ENCODE measurements at regions not wholly inside any gene's neighbourhood (a gene's known extent, or its start where the extent isn't known, plus 50 kb on each side); places are given as distances from the start of the nearest gene placed in this dataset.
A peak's percentile ranks its signal among the peaks of the same experiment; 100 is the strongest.
"Not testable (repeated sequence)": the region's sequence is repeated elsewhere in the genome, so short reads cannot be mapped to it uniquely, and the experiment has no call there.

DNA sequence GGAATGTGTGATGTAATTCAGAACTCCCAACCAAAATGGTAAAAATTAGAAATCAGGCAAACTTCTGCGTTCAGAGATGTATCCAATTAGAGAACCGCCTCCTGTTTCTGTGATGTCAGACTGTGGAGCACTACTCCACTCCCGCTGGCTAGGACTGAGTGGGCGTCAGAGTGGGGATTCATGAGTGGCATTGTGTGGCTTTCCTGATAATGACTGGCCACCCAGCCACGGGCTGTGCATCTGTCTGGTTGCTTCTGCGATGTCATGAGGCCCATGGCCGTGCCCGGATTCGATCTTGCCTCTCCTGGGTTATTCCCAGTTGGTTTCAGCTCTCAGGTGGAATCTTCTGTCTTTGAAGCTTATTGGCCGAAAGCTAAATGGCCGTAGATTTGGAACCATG is 87.1 kb upstream of the KCNA1 start:
- DNase-seq (ENCODE audit: low spot score), result no peak

DNA sequence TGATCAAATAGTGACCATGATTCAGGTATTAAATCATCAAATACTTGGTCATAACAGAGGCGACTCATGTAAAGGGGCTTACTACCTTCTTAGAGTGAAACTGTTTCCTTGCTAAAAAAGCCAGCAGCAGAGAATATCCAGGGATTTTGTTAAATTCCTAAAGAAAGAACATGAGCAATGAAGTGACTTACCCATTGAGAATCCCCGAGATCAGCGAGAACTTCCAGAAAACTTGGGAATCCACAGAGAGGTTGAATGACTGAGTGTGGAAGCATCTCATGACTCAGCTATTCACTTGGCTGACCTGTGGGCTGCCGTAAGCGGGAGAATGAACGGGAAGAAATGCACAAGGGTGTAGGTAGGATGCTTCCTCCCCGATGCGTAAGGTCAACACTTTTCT is 85.3 kb upstream of the KCNA1 start:
- no peak for DNase-seq (ENCODE audit: low spot score)

DNA sequence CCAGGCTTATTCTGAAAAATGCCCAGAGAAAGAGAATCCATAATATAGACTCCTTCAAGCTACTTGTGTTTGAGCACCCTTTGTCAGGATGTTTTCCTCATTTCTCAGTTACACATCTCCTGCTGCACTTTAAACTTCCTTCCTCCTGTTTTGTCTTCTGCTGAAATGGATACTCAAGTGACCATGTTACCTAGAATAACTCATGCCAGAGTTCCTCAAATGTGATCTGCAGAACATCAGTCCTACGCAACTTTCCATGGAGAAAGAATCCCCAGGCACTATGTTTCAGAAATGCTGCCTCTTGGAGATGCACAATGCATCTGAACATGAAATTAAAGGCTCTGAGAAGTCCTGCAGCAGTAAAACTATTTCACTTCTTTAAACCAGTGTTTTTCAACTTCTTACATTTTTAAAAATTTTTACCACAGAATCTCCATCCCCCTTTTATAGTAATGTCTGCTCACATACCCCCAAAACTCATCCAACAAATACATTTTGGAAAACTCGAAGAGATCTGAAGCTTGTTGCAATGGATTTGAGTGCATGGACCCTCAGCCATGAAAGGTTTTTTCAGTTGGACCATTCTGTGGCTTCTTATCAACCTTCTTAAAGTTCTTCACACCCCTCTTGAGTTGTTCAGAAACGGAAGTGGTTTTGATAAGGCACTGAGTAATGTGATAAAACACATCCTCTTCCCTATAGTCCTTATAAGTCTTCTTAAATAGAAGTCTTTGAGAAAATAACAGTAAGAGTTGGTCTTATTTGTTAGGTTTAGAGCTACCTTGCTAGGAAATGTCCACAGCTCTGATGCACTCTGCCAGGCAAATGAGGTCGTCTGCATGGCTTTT is 84.5 kb upstream of the KCNA1 start:
- no peak for DNase-seq (ENCODE audit: low spot score)

DNA sequence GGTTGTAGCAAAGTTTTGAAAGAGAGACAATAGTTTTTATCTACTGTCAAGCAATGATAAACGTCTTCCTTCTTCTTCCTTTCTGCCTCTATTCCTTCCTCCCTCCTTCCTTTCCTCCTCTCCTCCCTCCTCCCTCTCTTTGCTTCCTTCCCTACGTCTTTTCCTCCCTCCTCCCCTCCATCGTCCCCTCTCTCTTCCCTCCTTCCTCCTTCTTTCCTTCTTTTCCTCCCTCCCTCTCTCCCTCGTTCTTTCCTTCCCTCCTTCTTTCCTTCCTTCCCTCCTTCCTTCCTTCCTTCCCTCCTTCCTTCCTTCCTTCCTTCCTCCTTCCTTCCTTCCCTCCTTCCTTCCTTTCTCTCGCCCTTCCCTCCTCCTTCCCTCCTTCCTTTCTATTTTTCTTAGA is 82.8 kb upstream of the KCNA1 start:
- no peak for DNase-seq (ENCODE audit: low spot score)

DNA sequence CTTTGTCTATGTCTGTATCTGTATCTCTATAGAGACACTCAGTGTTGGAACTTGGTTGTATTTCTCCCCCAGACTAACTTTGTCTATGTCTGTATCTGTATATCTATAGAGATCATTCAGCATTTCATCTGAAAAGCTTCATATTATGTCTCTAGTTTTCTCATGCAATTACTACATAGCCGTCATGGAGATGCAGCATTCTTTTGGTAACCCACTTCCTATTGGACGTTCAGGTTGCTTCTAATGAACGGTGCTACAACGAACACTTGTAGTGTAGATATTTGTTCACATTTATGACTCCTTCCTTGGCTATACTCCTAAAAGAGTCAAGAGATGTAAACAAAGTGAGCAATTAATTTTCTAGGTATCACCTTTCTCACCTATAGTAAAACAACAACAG is 81.5 kb upstream of the KCNA1 start:
- DNase-seq (ENCODE audit: low spot score), result no peak

DNA sequence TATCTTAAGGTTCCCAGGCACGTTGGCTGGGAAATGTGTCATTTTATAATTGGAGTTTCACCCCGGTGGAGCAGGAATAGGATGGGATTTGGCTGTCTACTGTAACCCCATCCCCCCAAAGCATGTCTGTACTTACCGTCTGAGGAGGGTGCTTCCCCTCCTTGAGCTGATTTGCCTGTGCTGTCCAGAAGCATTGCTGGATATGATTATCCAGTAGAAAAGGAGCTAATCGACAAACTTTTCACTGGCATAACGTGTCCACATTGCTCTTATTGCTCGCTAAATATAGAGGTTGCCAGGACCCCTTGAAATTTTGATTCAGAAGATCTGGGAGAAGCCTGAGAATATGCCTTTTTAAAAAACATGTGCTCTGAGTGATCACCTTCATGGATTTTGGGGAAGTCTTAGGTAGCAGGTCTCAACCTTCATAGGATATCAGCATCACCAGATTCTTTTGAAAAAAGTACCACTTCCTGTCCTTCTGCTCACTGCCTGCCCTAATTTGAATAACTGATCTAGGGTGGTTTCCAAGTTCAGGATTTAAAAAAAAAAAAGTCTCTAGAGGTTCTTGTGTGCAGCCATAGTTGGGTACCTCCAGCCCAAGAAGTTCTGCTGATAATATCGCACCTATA is 80.4 kb upstream of the KCNA1 start:
- DNase-seq (ENCODE audit: low spot score), result no peak

DNA sequence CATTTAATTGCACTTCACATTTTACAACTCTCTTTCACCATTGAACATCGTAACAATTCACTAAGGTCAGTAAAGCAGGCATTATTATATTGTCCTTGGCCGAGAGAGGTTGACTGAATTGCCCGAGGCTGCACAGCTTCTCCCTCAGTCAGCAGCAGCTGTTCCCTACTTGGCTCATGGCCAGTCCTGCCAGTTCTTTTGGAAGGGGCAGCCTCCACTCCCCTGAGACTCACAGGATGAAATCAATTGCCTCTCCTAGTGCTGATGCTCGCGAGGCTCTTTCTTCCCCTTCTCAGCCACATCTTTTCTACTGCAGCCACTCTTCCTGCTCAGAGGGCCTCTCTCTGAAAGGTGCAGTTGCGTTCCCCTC is 79.9 kb upstream of the KCNA1 start:
- no peak for DNase-seq (ENCODE audit: low spot score)

DNA sequence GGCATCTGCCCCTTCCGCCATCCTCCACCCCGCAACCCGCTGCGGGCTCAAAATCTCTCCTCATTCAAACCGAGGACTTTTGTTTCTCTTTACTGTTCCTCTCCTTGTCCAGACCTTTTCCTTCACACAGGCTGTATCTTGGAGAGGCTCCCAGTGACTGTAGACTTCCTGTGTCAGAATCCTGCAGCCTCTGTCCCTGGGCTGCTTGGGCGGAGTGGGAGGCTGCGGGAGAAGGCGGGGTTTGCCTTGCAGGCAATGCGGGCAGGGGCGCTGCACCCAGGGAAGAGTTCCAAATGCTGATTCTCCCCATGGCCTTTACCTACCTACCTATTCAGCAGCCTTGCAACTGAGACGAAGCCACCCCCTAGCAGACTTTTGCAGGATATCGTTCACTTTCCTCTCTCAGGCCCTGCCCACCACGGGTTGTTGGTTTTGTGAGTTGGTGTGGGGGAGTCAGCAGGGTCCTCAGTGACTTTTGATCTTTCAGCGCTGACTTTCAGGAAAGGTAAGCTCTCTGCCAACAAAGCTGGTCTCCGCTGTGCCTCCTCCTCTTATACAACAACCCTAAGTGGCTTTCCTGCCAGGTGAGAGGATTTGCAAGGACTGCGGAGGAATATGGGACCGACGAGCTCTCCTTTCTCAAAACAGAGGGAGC is 79.0 kb upstream of the KCNA1 start:
- DNase-seq (ENCODE audit: low spot score), result no peak

DNA sequence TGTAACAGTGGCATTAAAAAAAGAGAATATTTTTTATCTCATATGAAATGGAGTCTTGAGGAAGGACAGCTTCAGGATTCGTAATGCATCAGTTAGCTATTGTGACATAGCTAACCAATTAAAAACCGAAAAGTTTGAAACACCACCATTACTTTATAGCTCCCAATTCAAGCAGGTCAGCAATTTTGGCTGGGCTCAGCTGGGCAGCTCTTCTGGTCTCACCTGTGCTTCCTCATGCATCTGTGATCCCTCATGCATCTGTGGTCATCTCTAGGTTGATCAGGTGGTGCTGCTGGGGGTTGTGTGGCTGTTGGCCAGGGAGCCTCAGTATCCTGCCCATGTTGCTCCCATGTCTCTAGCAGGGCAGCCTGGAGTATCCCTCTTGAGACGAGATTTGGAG is 76.7 kb upstream of the KCNA1 start:
- no peak for DNase-seq (ENCODE audit: low spot score)

DNA sequence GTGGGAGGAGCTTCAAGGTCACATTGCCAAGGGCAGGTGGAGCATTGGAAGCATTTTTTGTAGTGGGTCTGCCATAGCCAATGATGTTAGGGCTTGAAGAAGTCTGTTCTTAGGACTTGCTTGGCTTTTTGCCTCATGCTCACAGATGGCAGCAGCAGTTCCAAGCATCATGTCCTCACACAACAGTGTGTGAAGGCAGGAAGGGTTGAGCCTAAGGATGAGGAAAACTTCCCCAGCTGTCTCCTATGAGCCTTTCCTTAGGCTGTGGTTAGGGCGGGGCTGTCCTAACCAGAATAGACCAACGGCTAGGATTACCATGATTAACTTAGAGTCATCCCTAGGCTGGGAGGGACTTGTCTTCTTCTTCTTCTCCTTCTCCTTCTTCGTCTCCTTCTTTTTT is 76.2 kb upstream of the KCNA1 start:
- DNase-seq (ENCODE audit: low spot score), result no peak

DNA sequence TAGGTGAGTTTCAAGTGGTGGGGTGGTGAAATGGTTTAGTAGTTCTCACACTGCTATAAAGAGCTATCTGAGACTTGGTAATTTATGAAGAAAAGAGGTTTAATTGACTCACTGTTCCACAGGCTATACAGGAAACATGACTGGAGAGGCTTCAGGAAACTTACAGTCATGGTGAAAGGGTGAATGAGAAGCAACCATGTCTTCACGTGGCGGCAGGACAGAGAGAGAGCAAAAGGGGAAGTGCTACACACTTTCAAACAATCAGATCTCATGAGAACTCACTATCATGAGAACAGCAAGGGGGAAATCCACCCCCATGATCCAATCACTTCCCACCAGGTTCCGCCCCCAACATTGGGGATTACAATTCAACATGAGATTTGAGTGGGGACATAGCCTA is 67.3 kb upstream of the KCNA1 start:
- DNase-seq (ENCODE audit: low spot score), result not testable (repeated sequence)

DNA sequence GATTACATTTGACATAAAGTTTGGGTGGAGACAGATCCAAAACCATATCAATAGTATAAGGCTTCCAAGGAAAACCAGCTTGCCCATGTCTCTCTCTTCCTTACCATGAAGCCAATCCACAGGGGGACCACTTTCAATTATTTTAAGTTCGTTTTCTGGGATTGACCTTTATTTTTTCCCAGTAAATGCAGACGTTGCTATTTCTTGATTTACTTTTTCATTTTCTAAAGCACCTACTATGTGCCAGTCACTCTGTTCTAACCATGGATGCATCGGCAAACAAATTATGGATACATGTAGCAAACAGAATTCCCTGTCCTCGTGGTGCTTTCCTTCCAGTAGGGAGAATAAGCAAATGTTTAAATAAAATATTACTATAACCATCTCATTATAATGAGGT is 65.8 kb upstream of the KCNA1 start:
- no peak for DNase-seq (ENCODE audit: low spot score)

DNA sequence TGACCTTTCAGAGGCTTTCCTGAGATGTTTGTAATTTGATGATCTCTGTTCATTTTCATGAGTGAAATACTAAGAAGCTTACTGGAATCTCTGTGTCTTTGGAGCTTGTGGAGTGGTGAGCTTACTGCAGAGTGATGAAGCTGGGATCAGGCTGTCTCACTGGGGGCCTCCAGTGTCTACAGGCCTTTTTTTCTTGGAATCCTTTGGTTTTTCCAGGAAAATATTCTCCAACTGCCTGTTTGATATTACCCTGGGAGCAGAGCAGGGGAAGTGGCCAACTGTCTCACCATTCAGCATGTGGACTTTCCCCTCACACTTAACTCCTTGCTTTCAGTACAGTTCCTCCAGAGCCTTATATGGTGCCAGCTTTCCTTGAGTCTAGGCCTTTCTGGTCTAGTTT is 62.0 kb upstream of the KCNA1 start:
- no peak for DNase-seq (ENCODE audit: low spot score)

DNA sequence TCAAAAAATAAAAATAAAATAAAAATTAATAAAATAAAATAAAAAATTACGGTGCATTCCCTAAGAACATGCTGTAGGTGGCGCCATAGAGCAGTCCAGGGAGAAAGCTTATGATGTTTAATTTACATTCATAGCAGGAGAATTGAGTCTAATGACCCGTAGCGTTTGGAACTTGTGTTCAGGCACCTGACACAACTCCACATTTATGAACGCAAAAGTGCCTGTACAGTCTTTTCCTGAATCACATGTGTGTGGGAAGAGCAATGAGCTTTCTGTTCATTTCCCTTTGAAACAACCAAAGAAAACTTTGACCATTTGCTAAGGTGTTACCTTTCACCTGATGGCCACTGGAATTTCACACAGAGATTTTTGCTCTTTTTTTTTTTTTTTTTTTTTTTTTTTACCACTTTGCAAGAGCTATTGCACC is 60.6 kb upstream of the KCNA1 start:
- DNase-seq (ENCODE audit: low spot score), result peak; percentile 25

DNA sequence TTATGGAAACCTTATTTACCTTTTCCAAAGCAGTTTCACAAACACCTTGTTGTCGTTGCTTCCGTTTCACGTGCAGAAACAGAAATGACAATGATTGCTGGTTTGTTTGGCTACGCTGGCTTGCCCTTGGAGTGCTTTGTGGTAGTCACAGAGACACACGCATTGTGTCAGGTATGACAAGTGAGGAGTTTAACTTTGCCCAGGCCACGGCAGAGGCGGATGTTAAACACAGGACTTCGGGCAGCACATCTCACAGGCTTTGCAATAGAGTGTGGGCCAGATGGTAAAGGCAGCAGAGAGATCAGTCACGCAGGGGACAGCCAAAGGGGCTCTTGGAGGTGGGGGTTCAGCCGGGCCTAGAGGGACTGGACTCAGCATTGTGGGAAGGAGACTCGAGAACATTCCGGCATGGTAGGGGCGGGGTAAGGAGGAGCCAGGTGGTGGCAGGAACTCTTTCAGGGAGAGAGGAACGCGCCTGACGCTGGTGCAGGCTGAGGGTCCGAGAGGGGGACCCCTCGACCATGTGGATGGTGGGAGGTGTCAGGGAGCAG is 59.8 kb upstream of the KCNA1 start:
- DNase-seq (ENCODE audit: low spot score), result no peak

DNA sequence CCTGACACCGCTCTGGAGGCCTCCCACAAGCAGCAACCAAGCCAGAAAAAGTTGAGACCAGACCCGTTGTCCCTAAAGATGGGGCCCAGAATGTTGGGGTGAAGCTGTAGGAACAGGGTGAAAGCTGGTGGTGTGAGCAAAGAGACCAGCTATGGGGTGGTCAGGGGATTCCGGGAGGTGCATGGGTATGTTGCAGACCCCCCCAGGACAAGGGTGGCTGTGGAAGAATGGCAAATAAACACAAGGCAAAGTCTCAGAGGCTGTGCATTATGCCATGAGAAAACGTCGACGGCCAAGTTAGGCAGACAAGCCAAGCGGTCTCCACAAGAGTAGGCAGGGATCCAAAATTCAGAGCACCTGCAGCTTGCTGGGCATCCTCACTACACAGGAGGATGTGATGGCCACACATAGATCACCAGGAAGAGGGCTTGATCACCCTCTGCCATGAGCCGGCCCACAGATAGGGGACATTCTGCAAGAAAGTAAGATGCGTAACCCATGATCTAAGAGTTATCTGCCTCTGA is 58.8 kb upstream of the KCNA1 start:
- DNase-seq (ENCODE audit: low spot score), result no peak

DNA sequence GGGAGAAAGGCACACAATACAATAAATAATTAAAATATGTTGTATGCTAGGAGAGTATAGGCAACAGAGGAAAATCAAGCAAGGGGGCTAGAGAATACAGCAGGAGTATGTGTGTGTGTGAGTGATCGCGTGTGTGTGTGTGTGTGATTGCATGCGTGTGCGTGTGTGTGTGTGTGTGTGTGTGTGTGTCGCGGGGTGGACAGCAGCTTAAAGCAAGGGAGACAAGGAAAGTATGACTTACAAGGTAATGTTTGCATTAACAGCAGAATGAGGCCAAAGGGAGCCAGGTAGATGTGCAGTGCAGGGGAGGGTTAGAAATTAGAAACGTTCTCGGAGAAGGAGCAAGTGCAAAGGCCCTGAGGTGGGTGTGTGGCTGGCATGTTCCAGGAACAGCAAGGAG is 57.4 kb upstream of the KCNA1 start:
- no peak for DNase-seq (ENCODE audit: low spot score)

DNA sequence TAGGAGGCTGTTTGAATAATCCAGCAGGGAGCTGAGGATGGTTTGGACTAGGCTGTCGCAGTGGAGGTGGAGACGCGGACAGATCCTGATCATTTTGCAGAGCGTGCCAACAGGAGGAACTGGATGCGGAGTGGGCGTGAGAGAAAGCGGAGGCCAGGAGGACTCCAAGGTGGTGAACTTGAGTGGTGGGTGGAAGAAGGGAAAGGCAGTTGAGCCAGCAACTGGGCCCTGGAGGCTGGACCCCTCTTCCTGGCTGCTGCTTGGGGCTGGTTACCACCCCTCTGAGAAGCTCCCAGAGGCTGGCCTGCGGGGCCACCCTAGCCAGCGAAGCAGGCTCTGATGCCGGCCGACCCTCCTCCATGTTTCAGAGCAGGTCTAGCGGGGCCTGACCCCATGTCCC is 56.8 kb upstream of the KCNA1 start:
- no peak for DNase-seq (ENCODE audit: low spot score)

DNA sequence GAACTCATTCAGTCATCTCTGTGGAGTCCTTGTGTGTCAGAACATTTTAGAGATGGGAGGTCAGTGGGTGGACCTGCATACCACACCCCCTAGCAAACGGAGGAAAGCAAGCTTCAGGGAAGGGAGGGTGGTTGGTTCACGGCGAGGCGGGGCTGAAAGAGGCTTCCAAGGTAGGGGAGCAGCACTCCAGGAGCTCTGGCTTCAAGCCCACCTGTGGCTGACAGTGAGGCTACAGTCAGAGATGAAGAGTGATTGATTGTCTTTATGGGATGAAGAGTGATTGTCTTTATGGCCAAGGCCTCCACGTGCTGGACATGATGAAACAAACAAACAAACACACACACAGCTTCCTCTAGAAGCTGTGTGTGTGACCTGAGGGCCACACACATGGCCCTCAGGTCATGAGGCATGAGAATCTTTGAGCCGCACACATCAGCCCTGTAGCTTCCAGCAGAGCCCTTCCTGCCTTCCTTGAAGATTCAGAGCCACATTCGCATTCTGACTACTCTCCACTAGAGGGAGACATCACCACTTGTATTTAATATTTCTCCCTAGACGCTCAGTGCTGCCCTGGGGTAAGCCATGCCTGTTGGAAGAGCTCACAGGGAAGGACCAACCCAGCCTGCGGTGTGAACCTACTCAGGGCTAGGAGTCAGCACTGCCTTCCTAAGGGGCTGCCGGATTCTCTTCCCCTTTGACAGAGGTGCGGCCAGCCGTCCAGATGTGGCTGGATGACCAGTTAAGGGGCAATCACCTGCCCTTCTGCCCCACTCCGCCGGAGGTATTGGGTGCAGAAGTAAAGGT is 54.4 kb upstream of the KCNA1 start:
- peak; percentile 92 for DNase-seq (ENCODE audit: low spot score)

DNA sequence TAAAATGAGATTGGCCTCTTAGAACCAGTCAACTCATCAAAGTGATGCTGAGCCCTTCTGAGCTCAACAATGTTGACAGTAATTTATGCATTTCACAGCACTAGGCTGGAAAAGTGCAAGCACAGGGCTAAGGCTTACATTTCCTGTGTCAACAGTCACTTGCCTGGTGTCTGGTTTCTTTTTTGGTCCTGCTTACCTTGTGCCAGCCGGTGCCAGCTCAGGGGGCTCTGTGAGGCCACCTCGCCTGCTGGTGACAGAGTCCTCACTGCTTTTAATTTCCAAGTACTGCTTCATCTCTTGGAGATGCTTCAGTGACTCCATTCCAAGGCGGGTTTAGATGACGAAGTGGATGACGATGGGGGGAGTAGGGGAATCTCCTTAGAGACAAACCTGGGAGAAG is 53.1 kb upstream of the KCNA1 start:
- no peak for DNase-seq (ENCODE audit: low spot score)

DNA sequence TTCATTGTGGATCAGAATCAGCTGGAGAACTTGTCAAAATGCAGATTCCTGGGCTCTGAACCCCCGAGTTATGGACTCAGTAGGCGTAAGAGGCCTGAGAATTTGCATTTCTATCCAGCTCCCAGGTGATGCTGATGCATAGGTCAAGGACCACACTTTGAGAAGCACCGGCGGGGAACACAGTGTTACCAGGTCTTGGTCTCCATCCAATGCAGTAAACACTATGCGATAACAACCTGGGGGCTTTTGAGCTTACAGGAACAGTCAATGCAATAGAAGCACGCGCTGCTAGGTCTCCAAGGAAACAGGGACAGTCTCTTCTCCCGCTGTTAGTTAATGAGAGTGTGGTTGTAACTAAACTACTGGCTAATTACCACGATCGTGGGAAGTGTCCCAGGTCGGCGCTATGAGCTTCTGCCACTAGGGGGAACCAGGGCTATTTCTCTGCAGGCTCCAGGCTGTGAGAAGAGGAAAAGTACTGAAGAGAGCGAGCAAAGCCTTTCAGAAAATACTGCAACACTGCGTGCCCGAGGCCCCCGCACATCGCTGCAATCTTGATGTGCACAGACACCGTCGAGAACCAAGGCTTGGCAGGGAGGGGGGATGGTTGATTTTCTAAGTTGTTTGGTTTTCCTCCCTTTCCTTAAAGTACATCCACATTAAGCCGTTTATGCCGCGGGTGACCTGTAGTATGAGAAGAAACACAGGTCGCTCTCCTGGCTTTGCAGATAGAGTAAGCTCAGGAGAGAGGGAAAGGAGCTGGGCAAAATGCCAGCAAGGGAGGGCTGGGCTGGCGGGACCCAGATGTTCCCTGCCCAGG is 52.0 kb upstream of the KCNA1 start:
- DNase-seq (ENCODE audit: low spot score), result peak; percentile 77

Data from pons (tissue), 1 donor.